Esophagus squamous epithelium (tissue), 5 donors: ENCODE measurements at regions not wholly inside any gene's neighbourhood (a gene's known extent, or its start where the extent isn't known, plus 50 kb on each side); places are given as distances from the start of the nearest gene placed in this dataset.

ENCODE experiments used
- DNase-seq: peaks from one replicate; lab custom pipeline; 2025; lab: John Stamatoyannopoulos, UW
- H3K27ac ChIP-seq, 4 donors: fragments of 200-600 bp; sonication (generic); one replicate each; pipeline ENCODE4 v1.5.1; 2016 to 2019; ENCODE audit warnings: mild to moderate bottlenecking in 1 of 4
- H3K27me3 ChIP-seq, 4 donors: fragments of 200-600 bp; sonication (generic); 1 replicate in 3 of 4; 2 replicates in 1 of 4; pipeline versions ENCODE4 v1.5.1 to v1.6.0; 2017 to 2021; ENCODE audit warnings: antibody characterized with exemption in 1 of 4
- H3K36me3 ChIP-seq, 3 donors: fragments of 200-600 bp; sonication (generic); one replicate each; pipeline ENCODE4 v1.5.1; 2016 to 2019
- H3K4me1 ChIP-seq, 3 donors: fragments of 200-600 bp; sonication (generic); one replicate each; pipeline ENCODE4 v1.5.1; 2017 to 2019
- H3K4me3 ChIP-seq, 4 donors: fragments of 200-600 bp; sonication (generic); 1 replicate in 3 of 4; 2 replicates in 1 of 4; pipeline ENCODE4 v1.5.1; 2016 to 2019; ENCODE audit warnings: mild to moderate bottlenecking in 2 of 4, moderate library complexity in 1 of 4
- H3K9me3 ChIP-seq, 3 donors: fragments of 200-600 bp; sonication (generic); one replicate each; pipeline ENCODE4 v1.5.1; 2016 to 2019
- CTCF ChIP-seq, 6 experiments: fragments of 450-650 bp in 4 of 6; fragments of 200-600 bp in 2 of 6; sonication (generic) in 2 of 6; IDR thresholded peaks; one replicate each; pipeline ENCODE4 v1.5.1; 2016 to 2019; ENCODE audit warnings: antibody characterized with exemption in 6 of 6, mild to moderate bottlenecking in 4 of 6, moderate library complexity in 4 of 6
- POLR2A ChIP-seq, 4 donors: fragments of 450-650 bp; IDR thresholded peaks; one replicate each; pipeline ENCODE4 v1.6.1; 2017; ENCODE audit warnings: antibody characterized with exemption in 4 of 4, mild to moderate bottlenecking in 4 of 4, moderate library complexity in 3 of 4
- WGBS, 2 donors: methylation state at CpG; one replicate each; pipeline ENCODE4 v1.1.5; 2018; 5-methylcytosine and 5-hydroxymethylcytosine counted together
- intact Hi-C: fragments of 100-400 bp; cut with DNase I; formaldehyde crosslinking; loops from one replicate; pipeline ENCODE4 v1.15.0; 2022
- donor health status: DM: yes; HTN: yes; CAD: no.

- 67 to 68% methylated on average over 2 of the region's 2 CpGs for WGBS, 2 donors
- Histone ChIP-seq H3K4me1 (peaks cover 0 to 15% (median 6%) of the 10 kb centered on the region in 3 donors), H3K9me3 (no peaks in the 10 kb centered on the region), H3K27ac (no peak overlapping the region), H3K36me3 (no peaks in the 10 kb centered on the region), H3K4me3 (no peak overlapping the region), H3K27me3 (no peaks in the 10 kb centered on the region)
- no peak for DNase-seq
- intact Hi-C loops, result no loop called here
- TF ChIP-seq CTCF (IDR thresholded peaks at IDR 0.05) (no peak), POLR2A (IDR thresholded peaks at IDR 0.05) (no peak)
Observed at GRCh38 chr17:15893658-15894024, 51.3 kb upstream of the ADORA2B start.

- no peak overlapping the region for H3K27ac ChIP-seq
- no peak for TF ChIP-seq CTCF (IDR thresholded peaks at IDR 0.05)
- no peak for TF ChIP-seq POLR2A (IDR thresholded peaks at IDR 0.05)
- no peaks in the 10 kb centered on the region for H3K9me3 ChIP-seq
- H3K4me1 ChIP-seq, result peaks cover 0 to 15% (median 6%) of the 10 kb centered on the region in 3 donors
- no peaks in the 10 kb centered on the region for H3K36me3 ChIP-seq
- DNase-seq, result no peak
- intact Hi-C loops, result no loop called here
- H3K4me3 ChIP-seq, result no peak overlapping the region
- H3K27me3 ChIP-seq, result no peaks in the 10 kb centered on the region
- WGBS, 2 donors, result 76 to 90% methylated on average over 5 of the region's 5 CpGs
Observed at GRCh38 chr17:15894258-15894657, 50.7 kb upstream of the ADORA2B start.

- 95% methylated on average over 12 of the region's 12 CpGs for WGBS, 2 donors
- Histone ChIP-seq H3K27me3 (no peaks in the 10 kb centered on the region), H3K27ac (no peak overlapping the region), H3K36me3 (no peaks in the 10 kb centered on the region), H3K4me3 (no peak overlapping the region), H3K4me1 (peaks cover 0 to 15% (median 6%) of the 10 kb centered on the region in 3 donors), H3K9me3 (no peaks in the 10 kb centered on the region)
- TF ChIP-seq POLR2A (IDR thresholded peaks at IDR 0.05) (no peak), CTCF (IDR thresholded peaks at IDR 0.05) (no peak)
- DNase-seq, result no peak
- intact Hi-C loops, result no loop called here
Observed at GRCh38 chr17:15894913-15895658, 49.8 kb upstream of the ADORA2B start.
